GM12875 (cell line): ENCODE measurements at regions not wholly inside any gene's neighbourhood (a gene's known extent, or its start where the extent isn't known, plus 50 kb on each side); places are given as distances from the start of the nearest gene placed in this dataset.

Experiments used
- H3K4me3 ChIP-seq: one replicate; pipeline ENCODE4 v1.5.1; 2011; ENCODE audit warnings: low read depth, low read length, control low read depth
- TF ChIP-seq, protein P1 (sequence below): IDR thresholded peaks from 2 replicates; pipeline ENCODE4 v1.5.1; 2011; ENCODE audit warnings: low read depth, mild to moderate bottlenecking, control low read depth, inconsistent platforms, low read length, moderate library complexity, borderline replicate concordance; ENCODE audit not compliant: insufficient read depth

DNA sequence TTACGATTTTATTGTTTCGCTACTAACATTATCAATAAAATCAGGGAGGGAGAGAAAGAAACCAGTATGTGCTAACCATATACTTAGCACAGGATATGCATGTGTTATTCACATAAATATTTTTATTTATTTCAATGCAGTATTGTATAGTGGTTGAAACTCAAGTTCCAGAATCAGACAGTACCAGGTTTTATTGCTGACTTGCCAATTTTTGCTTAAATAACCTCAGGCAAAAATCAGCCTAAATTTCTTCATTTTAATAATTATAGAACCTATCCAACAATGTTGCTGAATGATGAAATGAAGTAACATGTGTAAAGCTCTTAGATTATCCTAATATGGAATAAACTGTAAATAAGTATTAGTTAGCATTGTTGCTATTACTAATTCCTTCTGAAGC, 61.4 kb upstream of the LRRC7 start:
- no peak overlapping the region for H3K4me3 ChIP-seq

DNA sequence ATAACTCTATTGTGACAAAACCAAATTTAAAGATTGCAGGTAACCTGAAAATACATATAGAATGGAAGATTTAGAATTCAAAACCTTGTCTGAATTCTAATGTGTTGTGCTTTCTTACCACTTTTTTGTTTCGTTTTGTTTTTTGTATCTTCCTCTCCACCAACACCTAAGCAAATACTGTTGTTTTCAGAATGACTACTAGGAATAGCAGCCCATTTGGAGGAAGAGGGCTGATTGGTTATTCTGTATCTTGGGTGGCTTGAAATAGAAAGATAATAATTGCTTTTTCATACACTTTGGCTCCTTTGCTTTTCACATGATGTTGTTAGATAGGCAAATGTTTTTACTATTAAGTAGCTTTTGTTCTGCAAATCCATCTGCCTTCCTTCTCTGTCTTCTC, 61.0 kb upstream of the LRRC7 start:
- TF ChIP-seq, protein P1, sequence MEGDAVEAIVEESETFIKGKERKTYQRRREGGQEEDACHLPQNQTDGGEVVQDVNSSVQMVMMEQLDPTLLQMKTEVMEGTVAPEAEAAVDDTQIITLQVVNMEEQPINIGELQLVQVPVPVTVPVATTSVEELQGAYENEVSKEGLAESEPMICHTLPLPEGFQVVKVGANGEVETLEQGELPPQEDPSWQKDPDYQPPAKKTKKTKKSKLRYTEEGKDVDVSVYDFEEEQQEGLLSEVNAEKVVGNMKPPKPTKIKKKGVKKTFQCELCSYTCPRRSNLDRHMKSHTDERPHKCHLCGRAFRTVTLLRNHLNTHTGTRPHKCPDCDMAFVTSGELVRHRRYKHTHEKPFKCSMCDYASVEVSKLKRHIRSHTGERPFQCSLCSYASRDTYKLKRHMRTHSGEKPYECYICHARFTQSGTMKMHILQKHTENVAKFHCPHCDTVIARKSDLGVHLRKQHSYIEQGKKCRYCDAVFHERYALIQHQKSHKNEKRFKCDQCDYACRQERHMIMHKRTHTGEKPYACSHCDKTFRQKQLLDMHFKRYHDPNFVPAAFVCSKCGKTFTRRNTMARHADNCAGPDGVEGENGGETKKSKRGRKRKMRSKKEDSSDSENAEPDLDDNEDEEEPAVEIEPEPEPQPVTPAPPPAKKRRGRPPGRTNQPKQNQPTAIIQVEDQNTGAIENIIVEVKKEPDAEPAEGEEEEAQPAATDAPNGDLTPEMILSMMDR: no peak

More for the DNA sequence above, 61.4 kb upstream of the LRRC7 start:
- TF ChIP-seq, protein P1: no peak

DNA sequence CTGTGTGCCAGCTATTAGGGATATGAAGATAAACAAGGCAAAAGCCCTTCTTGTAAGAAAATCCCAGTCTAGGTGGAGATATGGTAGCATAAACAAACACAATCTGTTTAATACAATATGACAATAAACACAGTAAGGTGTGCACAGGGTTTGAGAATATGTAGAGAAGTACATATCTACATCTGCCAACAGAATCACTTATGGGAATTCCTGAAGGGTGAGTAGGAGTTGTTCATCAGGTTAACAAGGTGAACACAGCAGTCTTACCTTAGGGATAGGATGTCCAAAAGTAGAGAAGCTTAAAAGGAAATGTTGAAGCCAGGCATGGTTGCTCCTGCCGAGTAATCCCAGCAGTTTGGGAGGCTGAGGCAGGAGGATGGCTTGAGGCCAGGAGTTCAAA, 57.7 kb upstream of the LRRC7 start:
- H3K4me3 ChIP-seq: no peak overlapping the region
- TF ChIP-seq, protein P1: no peak

More for the DNA sequence above, 61.0 kb upstream of the LRRC7 start:
- no peak overlapping the region for H3K4me3 ChIP-seq

DNA sequence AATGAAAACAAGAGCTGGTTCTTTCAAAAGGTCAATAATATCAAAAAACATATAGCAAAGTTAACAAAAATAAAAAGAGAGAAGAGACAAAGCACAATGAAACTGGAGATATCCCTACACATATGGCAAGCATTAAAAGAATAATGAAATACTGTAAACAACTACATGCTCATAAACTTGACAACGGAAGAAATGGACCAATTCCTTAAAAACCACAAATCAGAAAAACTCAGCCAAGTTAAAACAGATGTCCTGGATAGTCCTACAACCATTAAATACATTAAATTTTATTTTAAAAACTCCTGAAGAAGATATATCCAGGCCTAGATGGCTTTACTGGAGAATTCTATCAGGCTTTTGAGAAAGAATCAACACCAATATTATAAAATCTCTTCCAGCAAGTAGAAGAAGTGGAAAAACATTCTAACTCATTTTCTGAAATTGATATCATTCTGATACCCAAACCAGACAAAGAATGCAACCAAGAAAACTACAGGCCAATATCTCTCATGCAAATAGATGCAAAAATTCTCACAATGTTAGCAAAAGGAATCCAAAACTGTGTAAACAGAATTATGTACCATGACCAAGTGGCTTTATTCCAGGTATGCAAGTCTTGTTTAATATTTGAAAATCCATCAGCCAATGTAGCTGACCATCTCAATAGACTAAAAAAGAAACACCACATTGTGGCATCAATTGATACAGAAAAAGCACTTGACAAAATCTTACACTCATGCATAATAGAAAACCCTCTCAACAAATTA, 56.1 kb upstream of the LRRC7 start:
- TF ChIP-seq, protein P1: no peak

DNA sequence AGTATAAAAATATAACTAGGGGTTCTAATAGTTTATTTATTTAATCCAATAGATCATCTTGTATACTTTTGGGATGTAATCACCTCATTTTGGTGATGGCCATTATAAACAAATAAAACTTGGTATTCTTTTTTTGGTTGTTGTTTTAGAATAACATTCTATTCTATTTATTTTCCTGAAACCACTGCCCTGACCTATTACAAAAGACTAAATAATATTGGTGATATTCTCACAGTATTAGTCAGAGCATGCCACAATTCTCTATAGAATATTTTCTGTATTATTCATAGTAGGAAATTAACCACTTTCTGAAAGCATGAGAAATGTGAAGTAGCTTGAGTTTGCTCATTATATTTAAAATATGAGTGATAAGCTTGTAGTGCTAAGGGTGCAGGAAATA, 54.1 kb upstream of the LRRC7 start:
- no peak overlapping the region for H3K4me3 ChIP-seq
- TF ChIP-seq, protein P1: no peak

More for the DNA sequence above, 56.1 kb upstream of the LRRC7 start:
- H3K4me3 ChIP-seq: no peak overlapping the region
